Activated naive CD8-positive, alpha-beta T cell treated with anti-CD3 and anti-CD28 coated beads, Interleukin-2, amount 50 U/mL, for 16 hours (primary cell): ENCODE measurements at regions not wholly inside any gene's neighbourhood (a gene's known extent, or its start where the extent isn't known, plus 50 kb on each side); places are given as distances from the start of the nearest gene placed in this dataset.
"Not testable (repeated sequence)": the region's sequence is repeated elsewhere in the genome, so short reads cannot be mapped to it uniquely, and the experiment has no call there.

Experiments used
- DNase-seq: peaks from one replicate; pipeline ENCODE4 v3.0.0-alpha.2; 2020; ENCODE audit warnings: low read depth, low spot score

DNA sequence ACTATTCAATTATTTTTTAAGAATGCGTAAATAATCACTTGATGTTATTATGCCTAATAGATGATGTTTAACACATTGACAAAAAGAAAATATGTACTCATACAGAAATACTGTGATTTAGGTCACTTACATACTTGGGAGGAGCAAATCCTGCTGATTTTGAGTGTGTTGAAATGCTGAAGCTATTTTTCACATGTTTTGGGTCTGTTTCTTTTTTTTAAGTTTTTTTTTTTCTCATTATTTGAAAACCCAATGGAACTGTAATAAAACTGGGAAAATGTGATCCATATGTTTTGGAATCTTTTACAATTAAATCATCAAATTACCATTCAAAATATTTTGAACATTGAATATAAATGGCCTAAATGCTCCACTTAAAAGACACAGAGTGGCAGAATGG lies 366.2 kb upstream of the ADAMTS5 start:
- DNase-seq = no peak

DNA sequence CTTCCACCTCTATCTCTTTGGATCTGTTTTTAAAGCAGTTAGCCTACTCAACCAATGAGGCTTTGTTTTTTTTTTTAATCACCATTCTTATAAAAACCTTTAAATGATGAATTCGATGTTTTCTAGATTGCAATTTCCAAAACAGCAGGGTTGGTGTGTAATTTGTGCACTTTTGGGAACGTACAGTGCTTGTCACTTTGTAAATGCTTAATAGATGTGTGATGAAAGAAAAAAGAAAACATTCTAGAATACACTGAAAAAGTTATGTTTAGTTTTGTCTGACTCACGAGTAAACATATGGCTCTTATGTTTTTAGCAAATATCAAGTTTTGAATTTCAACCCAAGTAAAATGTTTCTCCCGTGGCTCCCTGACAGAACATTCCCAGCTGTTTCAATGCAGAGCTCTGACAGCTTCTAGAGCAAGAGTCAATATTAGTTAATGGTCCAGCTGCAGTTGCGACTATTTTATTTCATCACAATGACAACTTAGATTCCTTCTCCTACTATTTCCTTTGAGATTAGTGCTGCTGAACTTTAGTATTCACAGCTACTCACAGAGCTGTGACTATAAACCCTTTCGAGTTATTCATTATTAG lies 362.5 kb upstream of the ADAMTS5 start:
- DNase-seq = no peak

DNA sequence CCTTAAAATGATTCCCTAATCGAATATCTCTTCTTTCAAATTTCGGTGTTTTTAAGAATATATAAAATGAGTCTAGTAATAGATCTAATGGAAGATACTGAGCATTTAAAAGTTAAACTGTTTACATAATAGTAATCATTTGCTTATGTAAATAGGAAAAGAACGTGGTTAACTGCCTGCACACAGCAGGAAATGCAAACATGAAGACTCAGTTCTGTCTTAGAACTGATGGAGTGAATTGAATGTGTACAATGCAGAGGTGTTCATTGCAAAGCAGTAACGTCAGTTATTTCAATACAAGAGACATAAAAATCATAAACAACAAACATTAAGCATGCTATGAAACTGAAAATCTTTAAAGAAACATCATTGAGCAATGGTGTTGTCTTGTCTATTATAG lies 359.4 kb upstream of the ADAMTS5 start:
- DNase-seq = no peak

GRCh38 chr21:27323331-27323730 lies 356.4 kb upstream of the ADAMTS5 start:
- DNase-seq = no peak

DNA sequence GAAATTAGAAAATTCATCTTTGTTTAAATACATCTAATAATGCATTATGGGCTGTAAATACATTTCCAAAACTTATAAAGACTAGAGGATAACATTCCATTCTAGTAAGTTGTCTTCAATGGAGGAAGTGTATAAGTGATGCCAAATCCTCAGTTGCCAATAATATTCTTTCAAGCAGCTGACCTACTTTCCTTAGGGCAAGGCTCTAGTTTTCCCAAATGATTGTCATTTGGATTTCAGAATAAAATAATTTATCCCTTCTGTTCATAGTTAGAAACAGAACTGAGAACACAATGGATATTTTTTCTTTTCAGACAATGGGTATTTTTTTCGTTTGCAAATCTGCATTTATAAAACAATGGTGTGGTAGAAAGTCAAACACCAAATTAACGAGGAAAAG lies 354.9 kb upstream of the ADAMTS5 start:
- no peak for DNase-seq

- no peak for DNase-seq
Observed at GRCh38 chr21:27320868-27321267, 354.0 kb upstream of the ADAMTS5 start.

- DNase-seq = not testable (repeated sequence)
Observed at GRCh38 chr21:27317601-27318000, 350.7 kb upstream of the ADAMTS5 start.

- no peak for DNase-seq
Observed at GRCh38 chr21:27315373-27315772, 348.5 kb upstream of the ADAMTS5 start.

DNA sequence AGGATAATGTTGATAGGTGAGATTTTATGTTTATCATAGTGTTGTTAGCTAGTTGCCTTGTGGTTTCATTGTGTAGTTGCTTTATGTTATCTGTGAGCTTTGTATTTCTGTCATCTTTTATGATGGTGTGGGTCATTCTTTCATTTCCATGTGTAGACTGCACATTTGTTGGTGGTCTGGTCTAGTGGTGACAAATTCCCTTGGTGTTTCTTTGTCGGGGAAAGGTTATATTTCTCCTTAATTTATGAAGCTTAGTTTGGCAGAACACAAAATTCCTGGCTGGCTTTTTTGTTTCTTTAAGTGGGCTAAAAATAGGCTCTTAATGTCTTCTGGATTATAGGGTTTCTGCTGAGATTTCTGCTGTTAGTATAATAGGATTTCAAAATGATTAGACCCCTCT lies 347.2 kb upstream of the ADAMTS5 start:
- no peak for DNase-seq

DNA sequence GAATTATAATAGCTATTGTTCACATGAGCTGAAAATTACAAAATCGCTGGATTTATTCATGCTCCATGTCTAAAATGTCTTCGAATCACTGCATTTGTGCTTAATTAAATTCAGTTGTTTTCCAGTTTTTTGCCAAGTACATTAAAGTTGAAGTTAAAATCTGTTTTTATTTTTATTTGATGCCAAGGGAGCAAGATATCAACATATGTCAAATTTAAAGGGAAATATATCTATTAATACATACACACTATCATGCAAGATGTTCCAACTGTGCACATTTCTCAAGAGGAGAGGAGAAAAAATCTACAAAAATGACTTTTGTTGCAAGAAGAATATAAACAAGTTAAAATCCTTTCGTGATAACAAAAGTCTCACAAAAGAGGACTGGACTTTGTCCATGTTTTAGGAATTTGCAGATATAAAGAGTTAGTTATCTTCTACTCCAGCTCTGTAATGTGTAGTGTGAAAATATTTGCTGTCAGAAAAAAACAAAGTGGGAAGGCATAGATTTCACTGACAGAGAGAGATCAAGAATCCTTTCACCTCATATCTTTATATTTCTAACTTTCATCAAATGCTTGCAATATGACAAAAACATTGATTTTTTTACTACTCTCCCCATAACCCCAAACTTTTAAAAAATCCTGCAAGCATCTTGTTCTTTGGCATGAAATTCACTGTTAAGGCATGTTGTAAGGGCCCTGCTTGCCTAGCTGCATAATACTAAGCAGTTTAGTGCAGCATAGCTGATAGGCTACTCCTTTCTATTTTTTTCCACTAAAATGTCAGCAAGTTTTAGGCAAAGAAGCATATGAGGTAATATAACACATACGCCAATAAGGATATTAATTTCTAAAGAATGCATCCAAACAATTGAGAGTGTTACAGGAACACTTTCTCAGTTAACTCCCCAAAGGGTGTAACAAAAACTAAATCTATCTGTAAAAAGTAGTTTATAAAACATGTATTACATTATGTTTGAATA lies 340.2 kb upstream of the ADAMTS5 start:
- DNase-seq = no peak

- DNase-seq = no peak
Observed at GRCh38 chr21:27306206-27306605, 339.3 kb upstream of the ADAMTS5 start.

DNA sequence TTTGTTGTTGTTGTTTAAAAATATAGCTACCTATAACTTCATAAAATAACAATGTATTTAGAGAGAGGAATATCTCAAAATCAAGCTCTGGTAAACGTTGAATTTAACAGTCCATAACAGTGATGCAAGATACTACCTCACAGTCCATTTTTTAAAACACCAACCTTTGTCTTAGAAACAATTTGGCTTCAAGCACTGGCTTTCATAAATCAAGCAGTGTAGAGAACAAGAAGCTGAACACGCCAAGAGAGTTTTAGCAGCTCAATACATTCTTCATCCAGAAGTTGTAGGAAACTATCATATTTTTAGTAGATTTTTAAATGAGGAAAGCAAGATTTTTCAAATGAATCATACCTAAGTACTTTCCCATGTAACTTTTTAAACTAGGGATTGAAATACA lies 334.3 kb upstream of the ADAMTS5 start:
- DNase-seq = no peak

DNA sequence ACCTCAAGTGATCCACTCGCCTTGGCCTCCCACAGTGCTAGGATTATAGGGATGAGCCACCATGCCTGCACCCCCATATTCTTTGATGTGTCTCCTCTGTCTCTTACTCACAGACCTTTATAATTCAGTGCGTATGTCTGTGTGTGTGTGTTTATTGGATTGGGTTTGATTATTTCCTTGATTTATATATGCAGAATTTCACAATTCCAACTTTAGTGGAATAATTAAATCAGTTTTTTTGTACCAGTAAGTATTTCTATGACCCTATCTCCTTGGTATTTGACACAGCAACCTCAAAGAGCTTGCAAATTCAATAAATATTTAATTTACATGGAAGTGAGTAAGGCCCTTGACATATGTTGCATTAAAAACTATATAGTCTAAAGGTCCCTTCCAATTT lies 333.9 kb upstream of the ADAMTS5 start:
- DNase-seq = no peak

- DNase-seq = no peak
Observed at GRCh38 chr21:27298465-27298864, 331.6 kb upstream of the ADAMTS5 start.

GRCh38 chr21:27293239-27293638 lies 326.4 kb upstream of the ADAMTS5 start:
- DNase-seq = no peak

- DNase-seq = no peak
Observed at GRCh38 chr21:27292783-27293182, 325.9 kb upstream of the ADAMTS5 start.

DNA sequence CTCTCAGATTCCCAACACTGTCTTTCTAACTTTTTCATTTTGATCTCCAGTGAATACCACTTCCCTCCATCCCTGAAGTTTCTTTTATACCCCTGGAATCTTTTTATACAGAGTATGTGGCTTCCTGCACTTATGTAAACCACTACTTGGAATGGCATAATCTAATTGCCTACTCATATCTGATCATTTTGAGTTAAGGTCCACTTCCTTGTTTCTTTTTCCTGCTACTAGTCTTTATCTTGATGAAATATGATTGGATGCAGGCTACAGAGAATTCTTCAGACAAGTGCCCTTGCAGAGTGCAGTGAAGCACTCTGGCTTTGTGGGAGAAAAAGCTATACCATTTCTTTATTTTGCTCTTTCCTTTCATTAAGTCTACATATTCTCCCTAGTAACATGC lies 325.3 kb upstream of the ADAMTS5 start:
- DNase-seq = no peak

GRCh38 chr21:27291006-27291405 lies 324.1 kb upstream of the ADAMTS5 start:
- no peak for DNase-seq

- DNase-seq = no peak
Observed at GRCh38 chr21:27290028-27290427, 323.1 kb upstream of the ADAMTS5 start.

DNA sequence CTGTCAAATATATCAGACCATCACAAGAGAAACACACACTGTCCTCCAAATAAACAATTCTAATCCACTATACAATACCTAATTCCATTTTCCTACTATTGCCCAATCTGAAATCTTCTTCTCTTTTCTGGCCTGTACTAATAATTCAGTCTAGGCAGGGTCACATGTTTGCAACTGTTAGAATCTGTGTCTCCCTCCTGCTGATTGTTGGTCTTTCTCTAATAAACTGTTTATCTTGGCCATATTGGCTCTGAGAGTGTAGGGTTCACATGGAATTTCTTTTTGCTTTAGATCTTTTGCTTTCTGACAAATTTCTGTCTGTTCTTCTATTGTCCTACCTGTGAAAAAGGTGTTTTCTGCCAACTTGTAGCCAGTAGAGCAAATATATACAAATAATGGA lies 319.9 kb upstream of the ADAMTS5 start:
- DNase-seq = no peak

DNA sequence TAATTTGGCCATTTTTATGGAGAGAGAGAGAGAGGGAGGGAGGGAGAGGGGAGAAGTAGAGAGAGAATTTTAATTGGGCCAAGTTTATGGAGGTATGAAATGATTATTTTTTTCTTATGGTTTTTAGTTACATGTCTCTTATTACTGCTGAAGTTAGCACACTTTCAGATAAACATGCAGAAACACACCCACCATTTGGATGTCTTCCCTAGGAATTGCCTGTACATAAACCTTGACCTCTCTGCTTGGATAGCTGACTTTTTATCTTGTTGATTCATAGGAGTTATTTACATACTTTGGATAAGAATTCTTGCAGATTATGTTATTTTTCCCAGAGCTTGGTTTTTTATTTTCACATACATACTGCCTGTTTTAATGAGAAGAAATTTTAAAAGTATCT lies 310.2 kb upstream of the ADAMTS5 start:
- DNase-seq = no peak

GRCh38 chr21:27275294-27275927 lies 308.5 kb upstream of the ADAMTS5 start:
- no peak for DNase-seq

- no peak for DNase-seq
Observed at GRCh38 chr21:27269644-27270043, 302.8 kb upstream of the ADAMTS5 start.
